Retinal pigment epithelial cell (primary cell): ENCODE measurements at regions not wholly inside any gene's neighbourhood (a gene's known extent, or its start where the extent isn't known, plus 50 kb on each side); places are given as distances from the start of the nearest gene placed in this dataset.

Experiments
- DNase-seq: peaks from one replicate; pipeline ENCODE4 v3.0.0-alpha.2; 2010; ENCODE audit warnings: low read depth
- H3K4me3 ChIP-seq: 2 replicates; pipeline ENCODE4 v1.5.1; 2011; ENCODE audit warnings: mild to moderate bottlenecking, low read length, control low read depth, moderate library complexity
- CTCF ChIP-seq: conservative IDR thresholded peaks from 2 replicates; pipeline ENCODE4 v1.5.1; 2011; ENCODE audit warnings: low read depth, low read length, control low read depth, inconsistent platforms

GRCh38 chr3:168364967-168365366 is 269.2 kb upstream of the GOLIM4 start:
- DNase-seq = no peak
- no peak overlapping the region for H3K4me3 ChIP-seq
- TF ChIP-seq CTCF = no peak

GRCh38 chr3:168362661-168363247 is 267.0 kb upstream of the GOLIM4 start:
- no peak overlapping the region for H3K4me3 ChIP-seq
- TF ChIP-seq CTCF = no peak
- no peak for DNase-seq

GRCh38 chr3:168362156-168362555 is 266.4 kb upstream of the GOLIM4 start:
- H3K4me3 ChIP-seq = no peak overlapping the region
- no peak for TF ChIP-seq CTCF
- no peak for DNase-seq

- no peak overlapping the region for H3K4me3 ChIP-seq
- no peak for DNase-seq
- no peak for TF ChIP-seq CTCF
These were observed 265.3 kb upstream of the GOLIM4 start for GRCh38 chr3:168360993-168361392.

GRCh38 chr3:168342946-168343850 is 247.5 kb upstream of the GOLIM4 start:
- DNase-seq = no peak
- TF ChIP-seq CTCF = no peak

GRCh38 chr3:168341956-168342936 is 246.5 kb upstream of the GOLIM4 start:
- DNase-seq = no peak
- peak overlapping the region; percentile 2 for H3K4me3 ChIP-seq
- no peak for TF ChIP-seq CTCF

More at GRCh38 chr3:168342946-168343850, 247.5 kb upstream of the GOLIM4 start:
- no peak overlapping the region for H3K4me3 ChIP-seq
